GM12864 (cell line): ENCODE measurements at regions not wholly inside any gene's neighbourhood (a gene's known extent, or its start where the extent isn't known, plus 50 kb on each side); places are given as distances from the start of the nearest gene placed in this dataset.
"Not testable (repeated sequence)": the region's sequence is repeated elsewhere in the genome, so short reads cannot be mapped to it uniquely, and the experiment has no call there.

Experiments used
- DNase-seq: peaks from one replicate; pipeline ENCODE4 v3.0.0-alpha.2; 2011; ENCODE audit warnings: low read depth
- H3K4me3 ChIP-seq: 2 replicates; pipeline ENCODE4 v1.5.1; 2011; ENCODE audit warnings: mild to moderate bottlenecking, low read depth, low read length, control low read depth
- CTCF ChIP-seq: IDR thresholded peaks from 2 replicates; pipeline ENCODE4 v1.5.1; 2011; ENCODE audit warnings: low read depth, mild to moderate bottlenecking, moderate library complexity, low read length, control low read depth, inconsistent platforms; ENCODE audit errors: missing control alignments

GRCh38 chr22:33986954-33987353, 66.7 kb upstream of the LARGE1 start:
- DNase-seq = no peak
- TF ChIP-seq CTCF = no peak
- no peak overlapping the region for H3K4me3 ChIP-seq

GRCh38 chr22:33989263-33989662, 69.0 kb upstream of the LARGE1 start:
- not testable (repeated sequence) for H3K4me3 ChIP-seq, DNase-seq

- H3K4me3 ChIP-seq = no peak overlapping the region
- DNase-seq = no peak
- no peak for TF ChIP-seq CTCF
Measured at GRCh38 chr22:33991620-33992019, 71.3 kb upstream of the LARGE1 start.

GRCh38 chr22:33996824-33997223, 76.5 kb upstream of the LARGE1 start:
- no peak for DNase-seq
- no peak for TF ChIP-seq CTCF
- H3K4me3 ChIP-seq = no peak overlapping the region

- DNase-seq = no peak
- no peak for TF ChIP-seq CTCF
- no peak overlapping the region for H3K4me3 ChIP-seq
Measured at GRCh38 chr22:34000879-34001526, 80.7 kb upstream of the LARGE1 start.

- no peak overlapping the region for H3K4me3 ChIP-seq
- no peak for TF ChIP-seq CTCF
- no peak for DNase-seq
Measured at GRCh38 chr22:34001701-34002466, 81.6 kb upstream of the LARGE1 start.

- no peak overlapping the region for H3K4me3 ChIP-seq
- no peak for TF ChIP-seq CTCF
- no peak for DNase-seq
Measured at GRCh38 chr22:34004058-34004457, 83.8 kb upstream of the LARGE1 start.
